Mesendoderm (in vitro differentiated cells): ENCODE measurements at regions not wholly inside any gene's neighbourhood (a gene's known extent, or its start where the extent isn't known, plus 50 kb on each side); places are given as distances from the start of the nearest gene placed in this dataset.

Experiments
- DNase-seq: peaks from one replicate; pipeline ENCODE4 v3.0.0; 2013
- H2AK5ac ChIP-seq: 2 replicates; pipeline ENCODE4 v1.6.1; 2013; ENCODE audit warnings: low read length, inconsistent platforms
- H2BK120ac ChIP-seq: 2 replicates; pipeline ENCODE4 v1.6.1; 2013; ENCODE audit warnings: low read depth, mild to moderate bottlenecking, low read length, moderate library complexity, mixed read lengths
- H2BK15ac ChIP-seq: replicated peaks from 2 replicates; pipeline ENCODE4 v1.6.1; 2013; ENCODE audit warnings: low read depth, mild to moderate bottlenecking, moderate library complexity
- H2BK5ac ChIP-seq: 2 replicates; pipeline ENCODE4 v1.6.1; 2013; ENCODE audit warnings: low read length, inconsistent platforms
- H3K18ac ChIP-seq: 2 replicates; pipeline ENCODE4 v1.6.1; 2013; ENCODE audit warnings: mild to moderate bottlenecking, low read length, mixed read lengths
- H3K23ac ChIP-seq: one replicate; pipeline ENCODE4 v1.6.1; 2013; ENCODE audit warnings: low read length
- H3K27ac ChIP-seq: 2 replicates; pipeline ENCODE4 v1.5.1; 2013; ENCODE audit warnings: low read depth, mild to moderate bottlenecking, inconsistent platforms, low read length, moderate library complexity
- H3K27me3 ChIP-seq: 2 replicates; pipeline ENCODE4 v1.6.1; 2013; ENCODE audit warnings: low read length, control low read depth, mild to moderate bottlenecking, inconsistent platforms; ENCODE audit not compliant: insufficient read depth, poor library complexity
- H3K36me3 ChIP-seq: 2 replicates; pipeline ENCODE4 v1.6.1; 2013; ENCODE audit warnings: low read length, inconsistent platforms; ENCODE audit not compliant: control insufficient read depth, insufficient read depth
- H3K4ac ChIP-seq: one replicate; pipeline ENCODE4 v1.6.1; 2013; ENCODE audit warnings: low read depth, mild to moderate bottlenecking, low read length, moderate library complexity
- H3K4me1 ChIP-seq: 2 replicates; pipeline ENCODE4 v1.6.1; 2013; ENCODE audit warnings: low read depth, low read length, inconsistent platforms; ENCODE audit not compliant: control insufficient read depth
- H3K4me2 ChIP-seq: 2 replicates; pipeline ENCODE4 v1.6.1; 2013; ENCODE audit warnings: low read length
- H3K4me3 ChIP-seq: 2 replicates; pipeline ENCODE4 v1.5.1; 2013; ENCODE audit warnings: mild to moderate bottlenecking, low read length
- H3K56ac ChIP-seq: one replicate; pipeline ENCODE4 v1.6.1; 2013; ENCODE audit warnings: low read length
- H3K79me1 ChIP-seq: 2 replicates; pipeline ENCODE4 v1.6.1; 2013; ENCODE audit warnings: low read length, inconsistent platforms
- H3K79me2 ChIP-seq: 2 replicates; pipeline ENCODE4 v1.6.1; 2013; ENCODE audit warnings: mild to moderate bottlenecking, low read length; ENCODE audit not compliant: control insufficient read depth, insufficient read depth
- H3K9ac ChIP-seq: 2 replicates; pipeline ENCODE4 v1.6.1; 2013; ENCODE audit warnings: low read length, inconsistent platforms
- H4K5ac ChIP-seq: one replicate; pipeline ENCODE4 v1.6.1; 2013; ENCODE audit warnings: low read length
- H4K8ac ChIP-seq: one replicate; pipeline ENCODE4 v1.6.1; 2013; ENCODE audit warnings: low read depth, mild to moderate bottlenecking, control low read depth, low read length, moderate library complexity
- WGBS: extraction: QIAGEN DNeasy Blood & Tissue Kit; methylation state at CpG from one replicate; pipeline ENCODE4 v1.1.7; 2013; ENCODE audit warnings: low lambda C conversion rate, missing lambda C conversion rate; ENCODE audit not compliant: insufficient coverage; ENCODE audit errors: extremely low coverage; 5-methylcytosine and 5-hydroxymethylcytosine counted together

- no peaks in the 10 kb centered on the region for H3K79me2 ChIP-seq
- H3K27ac ChIP-seq, result no peak overlapping the region
- H2AK5ac ChIP-seq, result no peak overlapping the region
- no peak overlapping the region for H3K23ac ChIP-seq
- no peak overlapping the region for H4K5ac ChIP-seq
- no peaks in the 10 kb centered on the region for H3K4me1 ChIP-seq
- H4K8ac ChIP-seq, result no peak overlapping the region
- H3K4ac ChIP-seq, result no peak overlapping the region
- H3K9ac ChIP-seq, result no peak overlapping the region
- no peaks in the 10 kb centered on the region for H3K79me1 ChIP-seq
- no peak overlapping the region for H3K4me3 ChIP-seq
- WGBS, result no CpG with 5 or more reads among the region's 8 CpGs
- H3K36me3 ChIP-seq, result no peaks in the 10 kb centered on the region
- no peak overlapping the region for H2BK5ac ChIP-seq
- no peak overlapping the region for H2BK120ac ChIP-seq
- no peak for DNase-seq
- no peak overlapping the region for H3K4me2 ChIP-seq
- H3K18ac ChIP-seq, result no peak overlapping the region
- no peak overlapping the region for H2BK15ac ChIP-seq
- no peak overlapping the region for H3K56ac ChIP-seq
- no peaks in the 10 kb centered on the region for H3K27me3 ChIP-seq
Measured at GRCh38 chr4:74654230-74654681, 140.1 kb downstream of the BTC start.

- Histone ChIP-seq H3K4me2 (no peak overlapping the region), H3K56ac (no peak overlapping the region), H3K4me1 (no peaks in the 10 kb centered on the region), H3K79me1 (no peaks in the 10 kb centered on the region), H3K4ac (no peak overlapping the region), H3K4me3 (no peak overlapping the region), H2AK5ac (no peak overlapping the region), H3K23ac (no peak overlapping the region), H3K27me3 (no peaks in the 10 kb centered on the region), H4K5ac (no peak overlapping the region), H3K27ac (no peak overlapping the region), H2BK120ac (no peak overlapping the region), H2BK5ac (no peak overlapping the region), H2BK15ac (no peak overlapping the region), H3K36me3 (no peaks in the 10 kb centered on the region), H3K18ac (no peak overlapping the region), H4K8ac (no peak overlapping the region), H3K79me2 (no peaks in the 10 kb centered on the region), H3K9ac (no peak overlapping the region)
- no CpG with 5 or more reads among the region's 1 CpG for WGBS
- DNase-seq, result no peak
Measured at GRCh38 chr4:74656596-74656995, 137.7 kb downstream of the BTC start.

GRCh38 chr4:74658116-74658515 lies 136.2 kb downstream of the BTC start:
- WGBS, result no CpG with 5 or more reads among the region's 1 CpG
- no peak overlapping the region for H4K8ac ChIP-seq
- no peaks in the 10 kb centered on the region for H3K4me1 ChIP-seq

DNA sequence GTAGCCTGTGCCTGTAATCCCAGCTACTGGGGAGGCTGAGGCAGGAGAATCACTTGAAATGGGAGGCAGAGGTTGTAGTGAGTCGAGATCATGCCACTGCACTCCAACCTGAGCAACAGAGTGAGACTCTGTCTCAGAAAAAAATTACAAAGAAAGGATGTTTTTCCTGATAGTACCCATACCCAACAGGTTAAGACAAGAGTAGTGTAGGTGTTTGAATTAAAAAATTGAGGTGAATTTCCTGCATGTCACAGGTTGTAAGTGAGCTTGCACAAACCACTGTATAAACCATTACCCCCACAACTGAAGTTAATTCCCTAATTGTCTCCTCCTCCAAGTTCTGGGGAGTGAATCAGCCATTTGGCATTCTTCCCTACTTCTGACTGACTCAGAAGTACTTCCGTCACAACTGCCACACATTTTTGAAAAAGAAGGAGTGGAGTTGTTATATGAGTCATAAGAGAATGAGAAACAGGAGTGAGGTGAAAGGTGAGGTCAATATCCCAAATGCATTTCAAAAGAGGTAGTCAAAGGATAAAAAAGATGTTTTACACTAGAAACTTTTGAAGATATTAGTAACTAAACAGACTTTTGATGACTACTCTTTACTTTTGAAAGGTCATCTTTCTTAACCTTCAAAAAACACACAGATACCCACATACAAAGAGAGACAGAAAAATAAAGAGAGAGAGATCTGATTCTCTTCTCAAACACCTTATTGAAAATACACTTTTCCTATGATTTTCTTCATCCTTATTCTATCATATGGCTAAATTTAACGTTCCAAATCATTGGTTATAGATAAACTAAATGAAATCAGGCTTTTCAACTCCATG lies 134.5 kb downstream of the BTC start:
- Histone ChIP-seq H3K4ac (no peak overlapping the region), H3K27ac (no peak overlapping the region), H2BK5ac (no peak overlapping the region), H3K23ac (no peak overlapping the region), H4K5ac (no peak overlapping the region), H3K4me3 (no peak overlapping the region), H4K8ac (no peak overlapping the region), H3K79me2 (no peaks in the 10 kb centered on the region), H3K18ac (no peak overlapping the region), H3K4me1 (no peaks in the 10 kb centered on the region), H3K36me3 (no peaks in the 10 kb centered on the region), H2BK120ac (no peak overlapping the region), H2BK15ac (no peak overlapping the region), H2AK5ac (no peak overlapping the region), H3K79me1 (no peaks in the 10 kb centered on the region), H3K56ac (no peak overlapping the region), H3K27me3 (no peaks in the 10 kb centered on the region), H3K9ac (no peak overlapping the region), H3K4me2 (no peak overlapping the region)
- WGBS, result no CpG with 5 or more reads among the region's 3 CpGs
- peak; percentile 91 for DNase-seq

More at GRCh38 chr4:74658116-74658515, 136.2 kb downstream of the BTC start:
- Histone ChIP-seq H3K36me3 (no peaks in the 10 kb centered on the region), H3K56ac (no peak overlapping the region), H3K4ac (no peak overlapping the region), H3K27ac (no peak overlapping the region), H3K79me2 (no peaks in the 10 kb centered on the region), H4K5ac (no peak overlapping the region), H2BK120ac (no peak overlapping the region), H2AK5ac (no peak overlapping the region), H2BK5ac (no peak overlapping the region), H3K4me3 (no peak overlapping the region), H3K27me3 (no peaks in the 10 kb centered on the region), H3K9ac (no peak overlapping the region), H3K79me1 (no peaks in the 10 kb centered on the region), H3K18ac (no peak overlapping the region), H2BK15ac (no peak overlapping the region), H3K23ac (no peak overlapping the region), H3K4me2 (no peak overlapping the region)
- DNase-seq, result no peak

DNA sequence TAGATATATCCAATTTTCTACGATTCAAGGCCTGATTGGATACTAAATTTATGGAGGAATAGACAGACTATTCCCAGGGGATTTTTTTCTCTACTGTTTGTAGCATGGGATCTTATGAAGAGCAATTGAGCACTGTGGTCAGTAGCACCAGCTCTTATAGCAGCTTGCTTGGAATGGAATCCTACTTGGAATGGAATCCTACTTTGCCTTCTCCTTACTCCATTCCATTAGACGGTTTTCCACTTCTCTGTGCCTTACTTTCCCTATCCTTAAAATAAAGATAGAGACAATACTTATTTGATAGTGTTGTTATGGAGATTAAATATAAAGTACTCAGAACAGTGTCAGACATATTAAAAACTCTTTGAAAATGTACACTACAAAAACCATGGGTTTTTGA lies 133.5 kb downstream of the BTC start:
- no peak overlapping the region for H2BK120ac ChIP-seq
- no peak overlapping the region for H3K23ac ChIP-seq
- no peak overlapping the region for H3K27ac ChIP-seq
- H3K79me2 ChIP-seq, result no peaks in the 10 kb centered on the region
- H3K4me1 ChIP-seq, result no peaks in the 10 kb centered on the region
- H2BK5ac ChIP-seq, result no peak overlapping the region
- no peak overlapping the region for H2BK15ac ChIP-seq
- H3K4ac ChIP-seq, result no peak overlapping the region
- no peak overlapping the region for H3K9ac ChIP-seq
- no peak overlapping the region for H3K4me3 ChIP-seq
- no peak overlapping the region for H3K56ac ChIP-seq
- H2AK5ac ChIP-seq, result no peak overlapping the region
- no peaks in the 10 kb centered on the region for H3K27me3 ChIP-seq
- no peaks in the 10 kb centered on the region for H3K36me3 ChIP-seq
- no peak overlapping the region for H3K18ac ChIP-seq
- H4K5ac ChIP-seq, result no peak overlapping the region
- no CpG with 5 or more reads among the region's 2 CpGs for WGBS
- H3K79me1 ChIP-seq, result no peaks in the 10 kb centered on the region
- DNase-seq, result no peak
- no peak overlapping the region for H4K8ac ChIP-seq
- H3K4me2 ChIP-seq, result no peak overlapping the region
